PFSK-1 (cell line): ENCODE measurements at regions not wholly inside any gene's neighbourhood (a gene's known extent, or its start where the extent isn't known, plus 50 kb on each side); places are given as distances from the start of the nearest gene placed in this dataset.

Experiments
- POLR2AphosphoS5 ChIP-seq: IDR thresholded peaks from 2 replicates; pipeline ENCODE4 v1.6.1; 2012; ENCODE audit warnings: low read depth, mild to moderate bottlenecking, control low read depth, low read length, moderate library complexity
- SIN3A ChIP-seq: IDR thresholded peaks from 2 replicates; pipeline ENCODE4 v1.6.1; 2012; ENCODE audit warnings: mild to moderate bottlenecking, low read length, moderate library complexity, borderline replicate concordance; ENCODE audit not compliant: insufficient read depth
- TAF1 ChIP-seq: IDR thresholded peaks from 2 replicates; pipeline ENCODE4 v1.6.1; 2012; ENCODE audit warnings: low read length, control low read depth, borderline replicate concordance; ENCODE audit not compliant: insufficient read depth
- TF ChIP-seq, protein P1 (sequence below), 2 experiments: IDR thresholded peaks; 2 replicates each; pipeline versions ENCODE4 v1.6.1 to v1.8.0; 2011 to 2012; ENCODE audit warnings: low read depth in 2 of 2, low read length in 2 of 2, control low read depth in 1 of 2, inconsistent platforms in 1 of 2, mild to moderate bottlenecking in 1 of 2, moderate library complexity in 1 of 2; ENCODE audit not compliant: insufficient read depth in 1 of 2

DNA sequence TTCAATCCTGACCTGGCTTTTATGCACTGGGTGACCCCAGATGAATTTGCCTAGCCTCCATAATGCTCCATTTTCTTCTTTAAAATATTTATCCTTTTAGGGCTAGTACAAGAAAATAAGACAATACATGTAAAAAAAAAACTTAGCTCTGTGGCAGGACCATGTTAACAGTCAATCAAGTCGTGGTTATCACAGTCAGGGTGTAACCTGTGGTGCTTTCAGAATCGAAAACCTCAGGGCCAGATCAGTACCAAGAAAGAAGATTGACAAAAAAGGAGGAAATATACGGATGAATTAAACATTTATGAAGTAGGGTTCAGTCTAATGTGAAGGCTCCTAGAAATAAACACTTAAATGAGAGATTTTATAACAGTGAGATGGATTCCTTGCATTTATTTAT, 347.2 kb upstream of the MAF start:
- TF ChIP-seq SIN3A (no peak), TAF1 (no peak), POLR2AphosphoS5 (no peak)
- TF ChIP-seq, protein P1, sequence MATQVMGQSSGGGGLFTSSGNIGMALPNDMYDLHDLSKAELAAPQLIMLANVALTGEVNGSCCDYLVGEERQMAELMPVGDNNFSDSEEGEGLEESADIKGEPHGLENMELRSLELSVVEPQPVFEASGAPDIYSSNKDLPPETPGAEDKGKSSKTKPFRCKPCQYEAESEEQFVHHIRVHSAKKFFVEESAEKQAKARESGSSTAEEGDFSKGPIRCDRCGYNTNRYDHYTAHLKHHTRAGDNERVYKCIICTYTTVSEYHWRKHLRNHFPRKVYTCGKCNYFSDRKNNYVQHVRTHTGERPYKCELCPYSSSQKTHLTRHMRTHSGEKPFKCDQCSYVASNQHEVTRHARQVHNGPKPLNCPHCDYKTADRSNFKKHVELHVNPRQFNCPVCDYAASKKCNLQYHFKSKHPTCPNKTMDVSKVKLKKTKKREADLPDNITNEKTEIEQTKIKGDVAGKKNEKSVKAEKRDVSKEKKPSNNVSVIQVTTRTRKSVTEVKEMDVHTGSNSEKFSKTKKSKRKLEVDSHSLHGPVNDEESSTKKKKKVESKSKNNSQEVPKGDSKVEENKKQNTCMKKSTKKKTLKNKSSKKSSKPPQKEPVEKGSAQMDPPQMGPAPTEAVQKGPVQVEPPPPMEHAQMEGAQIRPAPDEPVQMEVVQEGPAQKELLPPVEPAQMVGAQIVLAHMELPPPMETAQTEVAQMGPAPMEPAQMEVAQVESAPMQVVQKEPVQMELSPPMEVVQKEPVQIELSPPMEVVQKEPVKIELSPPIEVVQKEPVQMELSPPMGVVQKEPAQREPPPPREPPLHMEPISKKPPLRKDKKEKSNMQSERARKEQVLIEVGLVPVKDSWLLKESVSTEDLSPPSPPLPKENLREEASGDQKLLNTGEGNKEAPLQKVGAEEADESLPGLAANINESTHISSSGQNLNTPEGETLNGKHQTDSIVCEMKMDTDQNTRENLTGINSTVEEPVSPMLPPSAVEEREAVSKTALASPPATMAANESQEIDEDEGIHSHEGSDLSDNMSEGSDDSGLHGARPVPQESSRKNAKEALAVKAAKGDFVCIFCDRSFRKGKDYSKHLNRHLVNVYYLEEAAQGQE (IDR thresholded peaks at IDR 0.05; ENCODE audit: insufficient read depth in 1 of 2, low read depth in 2 of 2, low read length in 2 of 2), result no peak
